Peyer's patch (tissue), 4 donors: ENCODE measurements at regions not wholly inside any gene's neighbourhood (a gene's known extent, or its start where the extent isn't known, plus 50 kb on each side); places are given as distances from the start of the nearest gene placed in this dataset.

ENCODE experiments used
- CTCF ChIP-seq, 6 experiments: fragments of 450-650 bp in 4 of 6; fragments of 200-600 bp in 2 of 6; sonication (generic) in 1 of 6; IDR thresholded peaks; one replicate each; pipeline ENCODE4 v1.5.1; 2017 to 2019; ENCODE audit warnings: antibody characterized with exemption in 6 of 6, mild to moderate bottlenecking in 3 of 6, moderate library complexity in 1 of 6
- POLR2A ChIP-seq, 2 donors: fragments of 450-650 bp; IDR thresholded peaks; one replicate each; pipeline ENCODE4 v1.5.1; 2017; ENCODE audit warnings: antibody characterized with exemption in 2 of 2, mild to moderate bottlenecking in 2 of 2, moderate library complexity in 2 of 2

- TF ChIP-seq CTCF (IDR thresholded peaks at IDR 0.05) (no peak), POLR2A (IDR thresholded peaks at IDR 0.05) (no peak)
Measured at GRCh38 chr13:38570706-38571105, 116.2 kb upstream of the FREM2 start.
